Endothelial cell of umbilical vein (primary cell): ENCODE measurements at regions not wholly inside any gene's neighbourhood (a gene's known extent, or its start where the extent isn't known, plus 50 kb on each side); places are given as distances from the start of the nearest gene placed in this dataset.

Source experiments
- CTCF ChIP-seq, 2 donors: IDR thresholded peaks; 1 replicate in 1 of 2; 2 replicates in 1 of 2; pipeline ENCODE4 v1.5.1; 2011; ENCODE audit warnings: low read length in 2 of 2, mild to moderate bottlenecking in 2 of 2, moderate library complexity in 2 of 2, control low read depth in 1 of 2, inconsistent platforms in 1 of 2, low read depth in 1 of 2; ENCODE audit not compliant: insufficient read depth in 1 of 2; ENCODE audit errors: extremely low read depth in 1 of 2
- EZH2 ChIP-seq: IDR thresholded peaks from 2 replicates; pipeline ENCODE4 v1.6.1; 2012; ENCODE audit warnings: borderline replicate concordance, low read depth, mild to moderate bottlenecking, moderate library complexity, low read length, inconsistent platforms; ENCODE audit not compliant: severe bottlenecking
- FOS ChIP-seq: IDR thresholded peaks from 2 replicates; pipeline ENCODE4 v1.6.1; 2011; ENCODE audit warnings: mild to moderate bottlenecking, low read length, moderate library complexity, borderline replicate concordance; ENCODE audit not compliant: insufficient read depth
- JUN ChIP-seq: IDR thresholded peaks from 2 replicates; pipeline ENCODE4 v1.6.1; 2011; ENCODE audit warnings: borderline replicate concordance, low read depth; ENCODE audit not compliant: insufficient read length, insufficient read depth
- POLR2A ChIP-seq: IDR thresholded peaks from 2 replicates; pipeline ENCODE4 v1.6.1; 2012; ENCODE audit warnings: low read depth, mild to moderate bottlenecking, control low read depth, low read length
- POLR2AphosphoS5 ChIP-seq: IDR thresholded peaks from 2 replicates; pipeline ENCODE4 v1.6.1; 2012; ENCODE audit warnings: low read depth, mild to moderate bottlenecking, control low read depth, low read length, moderate library complexity; ENCODE audit not compliant: insufficient read depth

DNA sequence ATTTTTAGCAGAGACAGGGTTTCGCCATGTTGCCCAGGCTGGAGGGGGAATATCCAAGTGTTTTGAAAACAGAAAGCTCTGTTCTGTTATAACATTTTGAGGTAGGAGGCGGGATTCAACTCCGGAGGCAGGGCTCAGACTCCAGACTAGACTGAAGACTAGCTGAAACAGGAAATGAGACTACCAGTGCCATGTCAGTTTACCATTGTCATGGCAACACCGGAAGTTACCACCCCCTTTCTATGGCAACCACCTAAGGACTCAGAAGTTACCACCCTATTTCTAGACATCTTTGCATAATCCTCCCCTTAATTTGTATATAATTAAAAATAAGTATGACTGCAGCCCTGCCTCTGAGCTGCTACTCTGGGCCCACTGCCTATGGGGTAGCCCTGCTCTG lies 1069.1 kb upstream of the AUTS2 start:
- TF ChIP-seq EZH2 (no peak), POLR2AphosphoS5 (no peak), FOS (no peak), CTCF (IDR thresholded peaks at IDR 0.05; ENCODE audit: extremely low read depth in 1 of 2, insufficient read depth in 1 of 2, low read depth in 1 of 2, low read length in 2 of 2) (no peak), JUN (no peak), POLR2A (no peak)
